ENCODE measurements at regions not wholly inside any gene's neighbourhood (a gene's known extent, or its start where the extent isn't known, plus 50 kb on each side); places are given as distances from the start of the nearest gene placed in this dataset.

DNA sequence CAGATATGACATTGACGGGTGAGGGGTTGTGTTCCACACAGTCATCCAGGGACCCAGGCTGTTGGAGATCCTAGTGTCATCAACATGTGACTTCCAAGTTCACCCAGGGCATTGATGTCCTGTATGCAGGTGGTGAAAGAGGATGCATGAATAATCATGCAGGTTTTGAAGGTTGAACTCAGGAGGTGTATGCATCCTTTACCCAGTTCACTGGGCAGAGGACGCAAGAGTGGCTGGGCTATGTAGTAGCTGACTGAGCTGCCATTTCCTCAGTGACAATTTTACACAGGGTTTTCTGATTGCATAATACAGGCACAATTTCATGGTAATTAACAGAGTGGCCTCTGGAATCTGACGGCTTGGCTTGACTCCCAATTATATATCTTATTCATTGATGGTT lies 323.0 kb downstream of the HS3ST1 start:
- Histone ChIP-seq H3K36me3 (no peaks in the 10 kb centered on the region), H3K4me1 (no peaks in the 10 kb centered on the region), H3K27me3 (no peaks in the 10 kb centered on the region), H3K27ac (no peak overlapping the region), H3K4me3 (no peak overlapping the region), H3K9me3 (no peaks in the 10 kb centered on the region)
- TF ChIP-seq CTCF (IDR thresholded peaks at IDR 0.05), result no peak
- no peak for TF ChIP-seq POLR2A (IDR thresholded peaks at IDR 0.05)
- 52 to 58% methylated on average over 3 of the region's 3 CpGs for WGBS, 2 donors
- DNase-seq, result no peak
- intact Hi-C loops (cut with DNase I), result no loop called here

GRCh38 chr4:11098461-11098860 lies 330.2 kb downstream of the HS3ST1 start:
- WGBS, 2 donors, result 71 to 78% methylated on average over 3 of the region's 3 CpGs
- no peaks in the 10 kb centered on the region for H3K9me3 ChIP-seq
- H3K36me3 ChIP-seq, result no peaks in the 10 kb centered on the region
- no peak overlapping the region for H3K4me3 ChIP-seq
- no peak for DNase-seq
- TF ChIP-seq POLR2A (IDR thresholded peaks at IDR 0.05), result no peak
- no peak for TF ChIP-seq CTCF (IDR thresholded peaks at IDR 0.05)
- intact Hi-C loops (cut with DNase I), result no loop called here
- no peaks in the 10 kb centered on the region for H3K4me1 ChIP-seq
- H3K27ac ChIP-seq, result no peak overlapping the region
- no peaks in the 10 kb centered on the region for H3K27me3 ChIP-seq

DNA sequence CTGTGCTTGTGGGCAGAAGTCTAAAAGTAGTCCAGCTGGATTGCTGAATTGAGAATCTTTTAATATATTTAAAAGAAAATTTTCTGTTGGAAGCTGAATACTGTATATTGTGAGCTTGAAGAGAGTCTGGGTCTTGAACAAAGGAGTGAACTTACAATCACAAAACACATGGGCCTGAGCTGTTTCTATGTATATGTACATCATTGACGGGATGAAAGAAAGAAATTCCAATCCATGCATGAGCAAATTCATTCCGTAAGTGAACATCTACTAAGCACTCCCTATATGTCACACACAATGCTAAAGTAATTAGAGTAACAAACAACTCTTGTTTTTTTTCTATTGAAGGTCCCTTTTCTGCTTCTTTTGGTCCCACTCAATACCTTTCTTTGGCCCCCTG lies 331.0 kb downstream of the HS3ST1 start:
- Histone ChIP-seq H3K27me3 (no peaks in the 10 kb centered on the region), H3K9me3 (no peaks in the 10 kb centered on the region), H3K4me1 (no peaks in the 10 kb centered on the region), H3K4me3 (no peak overlapping the region), H3K36me3 (no peaks in the 10 kb centered on the region), H3K27ac (no peak overlapping the region)
- 91 to 96% methylated on average over 2 of the region's 2 CpGs for WGBS, 2 donors
- TF ChIP-seq POLR2A (IDR thresholded peaks at IDR 0.05) (no peak), CTCF (IDR thresholded peaks at IDR 0.05) (no peak)
- intact Hi-C loops (cut with DNase I), result no loop called here
- no peak for DNase-seq

DNA sequence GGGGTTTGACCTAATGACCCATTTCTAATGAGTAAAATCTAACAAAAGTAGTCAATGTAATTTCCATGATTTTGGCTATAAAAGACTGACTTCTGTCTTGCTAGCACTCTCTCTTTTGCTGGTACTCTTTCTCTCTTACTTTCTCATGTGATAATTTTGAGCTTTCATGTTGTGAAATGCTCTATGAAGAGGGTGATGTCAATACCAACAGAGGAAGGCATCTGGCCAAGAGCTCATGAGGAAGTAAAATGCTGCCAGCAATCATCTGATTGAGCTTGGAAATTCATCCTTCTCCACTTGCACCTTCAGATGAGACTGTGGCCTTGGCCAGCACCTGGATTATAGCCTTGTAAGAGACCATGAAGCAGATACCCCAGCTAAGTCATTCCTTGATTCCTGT lies 347.7 kb downstream of the HS3ST1 start:
- no peaks in the 10 kb centered on the region for H3K27me3 ChIP-seq
- intact Hi-C loops (cut with DNase I), result no loop called here
- no peaks in the 10 kb centered on the region for H3K36me3 ChIP-seq
- no peak overlapping the region for H3K4me3 ChIP-seq
- no peak for TF ChIP-seq POLR2A (IDR thresholded peaks at IDR 0.05)
- no peak for TF ChIP-seq CTCF (IDR thresholded peaks at IDR 0.05)
- no peak overlapping the region for H3K27ac ChIP-seq
- peaks cover 0 to 7% (median 0%) of the 10 kb centered on the region in 3 donors for H3K4me1 ChIP-seq
- H3K9me3 ChIP-seq, result no peaks in the 10 kb centered on the region
- DNase-seq, result no peak

- no peak overlapping the region for H3K27ac ChIP-seq
- WGBS, 2 donors, result 44 to 45% methylated on average over 1 of the region's 1 CpG
- H3K27me3 ChIP-seq, result no peaks in the 10 kb centered on the region
- no peak for TF ChIP-seq POLR2A (IDR thresholded peaks at IDR 0.05)
- TF ChIP-seq CTCF (IDR thresholded peaks at IDR 0.05), result peak in 2 of 6 experiments; percentile 15 to 24
- H3K4me3 ChIP-seq, result no peak overlapping the region
- intact Hi-C loops (cut with DNase I), result no loop called here
- DNase-seq, result no peak
- no peaks in the 10 kb centered on the region for H3K36me3 ChIP-seq
- peaks cover 0 to 7% (median 0%) of the 10 kb centered on the region in 3 donors for H3K4me1 ChIP-seq
- no peaks in the 10 kb centered on the region for H3K9me3 ChIP-seq
Observed at GRCh38 chr4:11079171-11079570, 349.5 kb downstream of the HS3ST1 start.
